ENCODE measurements at regions not wholly inside any gene's neighbourhood (a gene's known extent, or its start where the extent isn't known, plus 50 kb on each side); places are given as distances from the start of the nearest gene placed in this dataset.

- H3K4me1 ChIP-seq (ENCODE audit: control insufficient read depth, low read length), result no peaks in the 10 kb centered on the region
- H3K79me2 ChIP-seq (ENCODE audit: control insufficient read depth, low read length), result no peaks in the 10 kb centered on the region
- H3F3A ChIP-seq (ENCODE audit: control insufficient read depth, insufficient read depth), result no peaks in the 10 kb centered on the region
- no peak overlapping the region for H3K4me2 ChIP-seq (ENCODE audit: low read length)
- no peaks in the 10 kb centered on the region for H3K27me3 ChIP-seq (ENCODE audit: control insufficient read depth, low read length)
- no peaks in the 10 kb centered on the region for H3K9me3 ChIP-seq (ENCODE audit: control insufficient read depth, insufficient read depth, low read length)
- H4K20me1 ChIP-seq (ENCODE audit: control insufficient read depth, insufficient read depth, low read depth, low read length), result no peaks in the 10 kb centered on the region
- no peak overlapping the region for H3K4me3 ChIP-seq (ENCODE audit: low read length)
- no peaks in the 10 kb centered on the region for H3K36me3 ChIP-seq (ENCODE audit: control insufficient read depth, low read length)
- TF ChIP-seq CTCF (IDR thresholded peaks at IDR 0.05; ENCODE audit: low read depth, low read length, poor library complexity, severe bottlenecking) (no peak), EZH2phosphoT487 (IDR thresholded peaks at IDR 0.05; ENCODE audit: borderline replicate concordance, low read length) (no peak)
- H3K9me2 ChIP-seq (replicated peaks; ENCODE audit: control insufficient read depth, low read length), result no peaks in the 10 kb centered on the region
- no peak overlapping the region for H3K27ac ChIP-seq (ENCODE audit: low read depth, low read length)
Observed at GRCh38 chr2:129375632-129376425, 603.6 kb upstream of the RAB6C start.

- TF ChIP-seq CTCF (IDR thresholded peaks at IDR 0.05; ENCODE audit: low read depth, low read length, poor library complexity, severe bottlenecking) (no peak), EZH2phosphoT487 (IDR thresholded peaks at IDR 0.05; ENCODE audit: borderline replicate concordance, low read length) (no peak)
- no peaks in the 10 kb centered on the region for H3K36me3 ChIP-seq (ENCODE audit: control insufficient read depth, low read length)
- H3K9me3 ChIP-seq (ENCODE audit: control insufficient read depth, insufficient read depth, low read length), result no peaks in the 10 kb centered on the region
- H3K27me3 ChIP-seq (ENCODE audit: control insufficient read depth, low read length), result no peaks in the 10 kb centered on the region
- no peaks in the 10 kb centered on the region for H3K9me2 ChIP-seq (replicated peaks; ENCODE audit: control insufficient read depth, low read length)
- no peaks in the 10 kb centered on the region for H3K4me1 ChIP-seq (ENCODE audit: control insufficient read depth, low read length)
- no peaks in the 10 kb centered on the region for H4K20me1 ChIP-seq (ENCODE audit: control insufficient read depth, insufficient read depth, low read depth, low read length)
- no peak overlapping the region for H3K4me3 ChIP-seq (ENCODE audit: low read length)
- H3K4me2 ChIP-seq (ENCODE audit: low read length), result no peak overlapping the region
- no peaks in the 10 kb centered on the region for H3K79me2 ChIP-seq (ENCODE audit: control insufficient read depth, low read length)
- no peak overlapping the region for H3K27ac ChIP-seq (ENCODE audit: low read depth, low read length)
- H3F3A ChIP-seq (ENCODE audit: control insufficient read depth, insufficient read depth), result no peaks in the 10 kb centered on the region
Observed at GRCh38 chr2:129376426-129377077, 602.9 kb upstream of the RAB6C start.

- Histone ChIP-seq H3K79me2 (ENCODE audit: control insufficient read depth, low read length) (no peaks in the 10 kb centered on the region), H3K27me3 (ENCODE audit: control insufficient read depth, low read length) (no peaks in the 10 kb centered on the region), H3K9me2 (replicated peaks; ENCODE audit: control insufficient read depth, low read length) (no peaks in the 10 kb centered on the region), H3K4me3 (ENCODE audit: low read length) (no peak overlapping the region), H3F3A (ENCODE audit: control insufficient read depth, insufficient read depth) (no peaks in the 10 kb centered on the region), H3K4me2 (ENCODE audit: low read length) (no peak overlapping the region), H3K36me3 (ENCODE audit: control insufficient read depth, low read length) (no peaks in the 10 kb centered on the region), H3K4me1 (ENCODE audit: control insufficient read depth, low read length) (no peaks in the 10 kb centered on the region), H3K9me3 (ENCODE audit: control insufficient read depth, insufficient read depth, low read length) (no peaks in the 10 kb centered on the region), H4K20me1 (ENCODE audit: control insufficient read depth, insufficient read depth, low read depth, low read length) (no peaks in the 10 kb centered on the region), H3K27ac (ENCODE audit: low read depth, low read length) (no peak overlapping the region)
- no peak for TF ChIP-seq CTCF (IDR thresholded peaks at IDR 0.05; ENCODE audit: low read depth, low read length, poor library complexity, severe bottlenecking)
Observed at GRCh38 chr2:129377078-129377469, 602.4 kb upstream of the RAB6C start.

Measured in DOHH2 (cell line).